Loucy (cell line): ENCODE measurements at regions not wholly inside any gene's neighbourhood (a gene's known extent, or its start where the extent isn't known, plus 50 kb on each side); places are given as distances from the start of the nearest gene placed in this dataset.

ENCODE experiments used
- H2AFZ ChIP-seq: fragments of 200-600 bp; sonication (generic); 2 replicates; pipeline ENCODE4 v1.6.0; 2016; ENCODE audit warnings: antibody characterized with exemption, mild to moderate bottlenecking, low read length, moderate library complexity
- H3F3A ChIP-seq: fragments of 200-600 bp; 2 replicates; pipeline ENCODE4 v1.6.0; 2016; ENCODE audit warnings: antibody characterized with exemption, low read depth, mild to moderate bottlenecking
- H3K27me3 ChIP-seq: fragments of 200-600 bp; sonication (generic); 2 replicates; pipeline ENCODE4 v1.6.1; 2014; ENCODE audit warnings: low read length, mild to moderate bottlenecking; ENCODE audit not compliant: insufficient read depth, poor library complexity, severe bottlenecking
- H3K36me3 ChIP-seq: fragments of 200-600 bp; sonication (generic); 2 replicates; pipeline ENCODE4 v1.6.1; 2016; ENCODE audit warnings: low read length; ENCODE audit not compliant: insufficient read depth
- H3K4me1 ChIP-seq: fragments of 200-600 bp; sonication (generic); 2 replicates; pipeline ENCODE4 v1.5.1; 2014; ENCODE audit warnings: low read length, mild to moderate bottlenecking; ENCODE audit not compliant: insufficient read depth, poor library complexity, severe bottlenecking
- H3K4me2 ChIP-seq: fragments of 200-600 bp; sonication (generic); 2 replicates; pipeline ENCODE4 v1.6.0; 2014; ENCODE audit warnings: antibody characterized with exemption, low read length, low read depth, mild to moderate bottlenecking; ENCODE audit not compliant: poor library complexity, severe bottlenecking
- H3K4me3 ChIP-seq: fragments of 200-600 bp; sonication (generic); 2 replicates; pipeline ENCODE4 v1.5.1; 2014; ENCODE audit warnings: low read length, mild to moderate bottlenecking, mixed read lengths; ENCODE audit not compliant: poor library complexity, severe bottlenecking
- H3K79me2 ChIP-seq: fragments of 200-600 bp; sonication (generic); 2 replicates; pipeline ENCODE4 v1.6.1; 2014; ENCODE audit warnings: low read length; ENCODE audit not compliant: insufficient read depth
- H3K9ac ChIP-seq: fragments of 200-600 bp; sonication (generic); 2 replicates; pipeline ENCODE4 v1.6.0; 2014; ENCODE audit warnings: mild to moderate bottlenecking, low read depth, low read length, moderate library complexity; ENCODE audit not compliant: poor library complexity, severe bottlenecking
- H3K9me2 ChIP-seq: fragments of 200-600 bp; sonication (generic); replicated peaks from 2 replicates; pipeline ENCODE4 v1.6.1; 2016; ENCODE audit warnings: low read depth, low read length, mixed read lengths
- H3K9me3 ChIP-seq: fragments of 200-600 bp; sonication (generic); 2 replicates; pipeline ENCODE4 v1.6.1; 2014; ENCODE audit warnings: mild to moderate bottlenecking, antibody characterized with exemption, low read length, low read depth; ENCODE audit not compliant: insufficient read depth
- H4K20me1 ChIP-seq: fragments of 200-600 bp; sonication (generic); 2 replicates; pipeline ENCODE4 v1.6.0; 2014; ENCODE audit warnings: antibody characterized with exemption, low read length, mild to moderate bottlenecking; ENCODE audit not compliant: insufficient read depth, poor library complexity, severe bottlenecking
- CTCF ChIP-seq: fragments of 200-600 bp; sonication (generic); conservative IDR thresholded peaks from 2 replicates; pipeline ENCODE4 v1.5.1; 2014; ENCODE audit warnings: mild to moderate bottlenecking, antibody characterized with exemption, low read length
- EZH2phosphoT487 ChIP-seq: fragments of 200-600 bp; IDR thresholded peaks from 2 replicates; pipeline ENCODE4 v1.6.1; 2018; ENCODE audit warnings: antibody characterized with exemption, mild to moderate bottlenecking, moderate library complexity, borderline replicate concordance

GRCh38 chr16:66171578-66171977 lies 194.9 kb upstream of the CDH5 start:
- Histone ChIP-seq H3K9me3 (no peaks in the 10 kb centered on the region), H3K36me3 (no peaks in the 10 kb centered on the region), H3F3A (no peaks in the 10 kb centered on the region), H2AFZ (no peak overlapping the region), H3K79me2 (no peaks in the 10 kb centered on the region), H3K9me2 (no peaks in the 10 kb centered on the region), H4K20me1 (no peaks in the 10 kb centered on the region), H3K27me3 (no peaks in the 10 kb centered on the region), H3K4me3 (no peak overlapping the region), H3K4me2 (no peak overlapping the region), H3K9ac (no peak overlapping the region), H3K4me1 (no peaks in the 10 kb centered on the region)
- no peak for TF ChIP-seq CTCF
- TF ChIP-seq EZH2phosphoT487, result no peak

GRCh38 chr16:66170989-66171388 lies 195.5 kb upstream of the CDH5 start:
- Histone ChIP-seq H3K27me3 (no peaks in the 10 kb centered on the region), H2AFZ (no peak overlapping the region), H4K20me1 (no peaks in the 10 kb centered on the region), H3K4me3 (no peak overlapping the region), H3K79me2 (no peaks in the 10 kb centered on the region), H3K4me2 (no peak overlapping the region), H3K36me3 (no peaks in the 10 kb centered on the region), H3K9me3 (no peaks in the 10 kb centered on the region), H3K9ac (no peak overlapping the region), H3F3A (no peaks in the 10 kb centered on the region), H3K9me2 (no peaks in the 10 kb centered on the region), H3K4me1 (no peaks in the 10 kb centered on the region)
- no peak for TF ChIP-seq EZH2phosphoT487
- TF ChIP-seq CTCF, result no peak

GRCh38 chr16:66169817-66170216 lies 196.7 kb upstream of the CDH5 start:
- H3K4me1 ChIP-seq, result no peaks in the 10 kb centered on the region
- no peak overlapping the region for H3K4me2 ChIP-seq
- no peaks in the 10 kb centered on the region for H3K79me2 ChIP-seq

More at GRCh38 chr16:66169817-66170216, 196.7 kb upstream of the CDH5 start:
- Histone ChIP-seq H2AFZ (no peak overlapping the region), H4K20me1 (no peaks in the 10 kb centered on the region), H3K4me3 (no peak overlapping the region), H3K9me2 (no peaks in the 10 kb centered on the region), H3K36me3 (no peaks in the 10 kb centered on the region), H3K9ac (no peak overlapping the region), H3K27me3 (no peaks in the 10 kb centered on the region), H3K9me3 (no peaks in the 10 kb centered on the region), H3F3A (no peaks in the 10 kb centered on the region)
- TF ChIP-seq CTCF, result no peak
